ENCODE measurements at regions not wholly inside any gene's neighbourhood (a gene's known extent, or its start where the extent isn't known, plus 50 kb on each side); places are given as distances from the start of the nearest gene placed in this dataset.

GRCh38 chr12:130247634-130248237 is 85.5 kb downstream of the FZD10 start:
- Histone ChIP-seq H3K27me3 (no peaks in the 10 kb centered on the region), H3K27ac (no peak overlapping the region), H3K4me3 (no peak overlapping the region), H3K4me1 (no peaks in the 10 kb centered on the region), H3K9me3 (no peaks in the 10 kb centered on the region), H3K36me3 (no peaks in the 10 kb centered on the region)
- DNase-seq: no peak
- 65 to 72% (median 71%) methylated on average over 4 of the region's 4 CpGs for WGBS, 4 donors
- ATAC-seq: no peak
- TF ChIP-seq POLR2A (IDR thresholded peaks at IDR 0.05) (no peak), CTCF (IDR thresholded peaks at IDR 0.05) (no peak)
- intact Hi-C loops (cut with DNase I): no loop called here

GRCh38 chr12:130249376-130249775 is 87.1 kb downstream of the FZD10 start:
- H3K4me1 ChIP-seq: no peaks in the 10 kb centered on the region
- WGBS, 4 donors: 70 to 78% (median 73%) methylated on average over 6 of the region's 6 CpGs
- no peaks in the 10 kb centered on the region for H3K9me3 ChIP-seq
- H3K27ac ChIP-seq: no peak overlapping the region
- H3K36me3 ChIP-seq: no peaks in the 10 kb centered on the region
- TF ChIP-seq CTCF (IDR thresholded peaks at IDR 0.05) (no peak), POLR2A (IDR thresholded peaks at IDR 0.05) (no peak)
- no peak for DNase-seq
- no peaks in the 10 kb centered on the region for H3K27me3 ChIP-seq
- no peak for ATAC-seq
- H3K4me3 ChIP-seq: no peak overlapping the region
- intact Hi-C loops (cut with DNase I): no loop called here

- Histone ChIP-seq H3K4me1 (no peaks in the 10 kb centered on the region), H3K4me3 (no peak overlapping the region), H3K27ac (no peak overlapping the region), H3K9me3 (no peaks in the 10 kb centered on the region), H3K36me3 (no peaks in the 10 kb centered on the region), H3K27me3 (no peaks in the 10 kb centered on the region)
- TF ChIP-seq POLR2A (IDR thresholded peaks at IDR 0.05) (no peak), CTCF (IDR thresholded peaks at IDR 0.05) (no peak)
- DNase-seq: no peak
- WGBS, 4 donors: 54 to 57% (median 56%) methylated on average over 5 of the region's 5 CpGs
- intact Hi-C loops (cut with DNase I): no loop called here
- no peak for ATAC-seq
Measured at GRCh38 chr12:130251236-130251780, 86.4 kb upstream of the PIWIL1 start.

GRCh38 chr12:130253866-130254265 is 83.8 kb upstream of the PIWIL1 start:
- intact Hi-C loops (cut with DNase I): no loop called here
- Histone ChIP-seq H3K9me3 (no peaks in the 10 kb centered on the region), H3K4me3 (no peak overlapping the region), H3K36me3 (no peaks in the 10 kb centered on the region), H3K27me3 (no peaks in the 10 kb centered on the region), H3K4me1 (no peaks in the 10 kb centered on the region), H3K27ac (no peak overlapping the region)
- ATAC-seq: no peak
- TF ChIP-seq CTCF (IDR thresholded peaks at IDR 0.05): no peak
- TF ChIP-seq POLR2A (IDR thresholded peaks at IDR 0.05): no peak
- no peak for DNase-seq
- 83 to 94% (median 88%) methylated on average over 5 of the region's 5 CpGs for WGBS, 4 donors

Data from heart left ventricle (tissue), 16 donors.